GM12873 (cell line): ENCODE measurements at regions not wholly inside any gene's neighbourhood (a gene's known extent, or its start where the extent isn't known, plus 50 kb on each side); places are given as distances from the start of the nearest gene placed in this dataset.

ENCODE experiments used
- CTCF ChIP-seq: IDR thresholded peaks from 2 replicates; pipeline ENCODE4 v1.5.1; 2012; ENCODE audit warnings: low read depth, mild to moderate bottlenecking, moderate library complexity, low read length, control low read depth; ENCODE audit not compliant: insufficient read depth; ENCODE audit errors: missing control alignments

GRCh38 chrX:116749943-116750342, 287.2 kb upstream of the CT83 start:
- TF ChIP-seq CTCF = no peak

GRCh38 chrX:116732214-116732613, 269.4 kb upstream of the CT83 start:
- no peak for TF ChIP-seq CTCF

GRCh38 chrX:116726806-116727205, 264.0 kb upstream of the CT83 start:
- no peak for TF ChIP-seq CTCF

- TF ChIP-seq CTCF = no peak
These were observed 231.3 kb upstream of the CT83 start for GRCh38 chrX:116694046-116694445.

GRCh38 chrX:116667346-116668134, 204.8 kb upstream of the CT83 start:
- TF ChIP-seq CTCF = no peak

GRCh38 chrX:116657071-116657470, 194.3 kb upstream of the CT83 start:
- no peak for TF ChIP-seq CTCF

GRCh38 chrX:116628464-116628863, 165.7 kb upstream of the CT83 start:
- no peak for TF ChIP-seq CTCF
